SK-N-SH treated with all-trans-retinoic acid at 6 μM for 48 hours (cell line): ENCODE measurements at regions not wholly inside any gene's neighbourhood (a gene's known extent, or its start where the extent isn't known, plus 50 kb on each side); places are given as distances from the start of the nearest gene placed in this dataset.
A peak's percentile ranks its signal among the peaks of the same experiment; 100 is the strongest.

Experiments
- ATAC-seq: fragments of 200-7000 bp; cut with Tn5 transposase; 3 replicates; pipeline ENCODE4 v1.9.1; 2020; ENCODE audit warnings: mild to moderate bottlenecking, moderate library complexity
- ARNTL ChIP-seq: fragments of 450-650 bp; formaldehyde crosslinking; IDR thresholded peaks from 2 replicates; pipeline ENCODE4 v1.5.0; 2020; ENCODE audit warnings: low read depth, mild to moderate bottlenecking, moderate library complexity, borderline replicate concordance
- BACH2 ChIP-seq: fragments of 250-450 bp; sonication (Bioruptor Pico); IDR thresholded peaks from 2 replicates; pipeline ENCODE4 v1.9.0; 2021; ENCODE audit warnings: mild to moderate bottlenecking, borderline replicate concordance
- CREB5 ChIP-seq: fragments of 250-450 bp; sonication (Bioruptor Pico); IDR thresholded peaks from 2 replicates; pipeline ENCODE4 v1.5.1; 2020; ENCODE audit warnings: low read depth, mild to moderate bottlenecking, moderate library complexity
- CSDC2 ChIP-seq: fragments of 250-450 bp; sonication (Bioruptor Pico); IDR thresholded peaks from 2 replicates; pipeline ENCODE4 v1.5.0; 2020; ENCODE audit warnings: mild to moderate bottlenecking, moderate library complexity
- GLIS3 ChIP-seq: fragments of 250-450 bp; sonication (Bioruptor Pico); IDR thresholded peaks from 2 replicates; pipeline ENCODE4 v1.5.0; 2020; ENCODE audit warnings: mild to moderate bottlenecking, moderate library complexity
- ISL1 ChIP-seq: fragments of 250-450 bp; sonication (Bioruptor Pico); IDR thresholded peaks from 2 replicates; pipeline ENCODE4 v2.1.2; 2022; ENCODE audit warnings: mild to moderate bottlenecking, moderate library complexity
- OSR1 ChIP-seq: fragments of 250-450 bp; sonication (Bioruptor Pico); IDR thresholded peaks from 2 replicates; pipeline ENCODE4 v1.8.0; 2022; ENCODE audit warnings: moderate library complexity, mild to moderate bottlenecking, inconsistent platforms
- PATZ1 ChIP-seq: fragments of 250-450 bp; sonication (Bioruptor Pico); IDR thresholded peaks from 2 replicates; pipeline ENCODE4 v1.8.0; 2020; ENCODE audit warnings: mild to moderate bottlenecking, moderate library complexity, borderline replicate concordance
- POU6F1 ChIP-seq: fragments of 250-450 bp; sonication (Bioruptor Pico); IDR thresholded peaks from 2 replicates; pipeline ENCODE4 v1.8.0; 2021; ENCODE audit warnings: low read depth, mild to moderate bottlenecking, moderate library complexity, borderline replicate concordance
- RARB ChIP-seq: fragments of 250-450 bp; sonication (Bioruptor Pico); IDR thresholded peaks from 2 replicates; pipeline ENCODE4 v1.8.0; 2021; ENCODE audit warnings: mild to moderate bottlenecking, moderate library complexity
- SNAI2 ChIP-seq: fragments of 250-450 bp; sonication (Bioruptor Pico); IDR thresholded peaks from 2 replicates; pipeline ENCODE4 v1.5.0; 2020; ENCODE audit warnings: mild to moderate bottlenecking, moderate library complexity
- TCF4 ChIP-seq: fragments of 250-450 bp; sonication (Bioruptor Pico); IDR thresholded peaks from 2 replicates; pipeline ENCODE4 v1.8.0; 2021; ENCODE audit warnings: mild to moderate bottlenecking, moderate library complexity, borderline replicate concordance
- TOX ChIP-seq: fragments of 250-450 bp; sonication (Bioruptor Pico); IDR thresholded peaks from 2 replicates; pipeline ENCODE4 v1.8.0; 2021; ENCODE audit warnings: mild to moderate bottlenecking, moderate library complexity, borderline replicate concordance
- TSHZ2 ChIP-seq: fragments of 250-450 bp; sonication (Bioruptor Pico); IDR thresholded peaks from 2 replicates; pipeline ENCODE4 v1.5.0; 2020; ENCODE audit warnings: mild to moderate bottlenecking, moderate library complexity
- ZC3H10 ChIP-seq: fragments of 250-450 bp; sonication (Bioruptor Pico); IDR thresholded peaks from 2 replicates; pipeline ENCODE4 v1.5.1; 2021; ENCODE audit warnings: mild to moderate bottlenecking, moderate library complexity
- ZFP3 ChIP-seq: fragments of 250-450 bp; sonication (Bioruptor Pico); IDR thresholded peaks from 2 replicates; pipeline ENCODE4 v1.5.0; 2020; ENCODE audit warnings: mild to moderate bottlenecking, moderate library complexity
- ZNF565 ChIP-seq: fragments of 450-650 bp; formaldehyde crosslinking; conservative IDR thresholded peaks from 2 replicates; pipeline ENCODE4 v1.5.0; 2020; ENCODE audit warnings: low read depth, mild to moderate bottlenecking, moderate library complexity
- ZNF70 ChIP-seq: fragments of 450-650 bp; formaldehyde crosslinking; IDR thresholded peaks from 2 replicates; pipeline ENCODE4 v1.5.0; 2020; ENCODE audit warnings: mild to moderate bottlenecking, moderate library complexity
- ZNF8 ChIP-seq: fragments of 450-650 bp; formaldehyde crosslinking; IDR thresholded peaks from 2 replicates; pipeline ENCODE4 v1.5.0; 2020; ENCODE audit warnings: mild to moderate bottlenecking, moderate library complexity

- ATAC-seq = no peak
- TF ChIP-seq TOX (CRISPR knock-in tag) (no peak), ZNF8 (CRISPR knock-in tag) (no peak), BACH2 (no peak), ZNF70 (CRISPR knock-in tag) (no peak), TCF4 (CRISPR knock-in tag) (no peak), ARNTL (no peak)
These were observed 63.5 kb upstream of the TAF1B start for GRCh38 chr2:9779596-9780264.

- ATAC-seq = no peak
- TF ChIP-seq CREB5 (no peak), ZNF565 (no peak), GLIS3 (CRISPR knock-in tag) (no peak), TOX (CRISPR knock-in tag) (no peak), ARNTL (no peak), ZC3H10 (CRISPR knock-in tag) (no peak), BACH2 (no peak), CSDC2 (CRISPR knock-in tag) (no peak), TCF4 (CRISPR knock-in tag) (no peak), ISL1 (no peak), POU6F1 (CRISPR knock-in tag) (no peak), SNAI2 (CRISPR knock-in tag) (no peak), ZFP3 (CRISPR knock-in tag) (no peak), RARB (CRISPR knock-in tag) (no peak)
These were observed 62.7 kb upstream of the TAF1B start for GRCh38 chr2:9780368-9781130.

- ATAC-seq = peak; percentile 58
- TF ChIP-seq ARNTL = no peak
- no peak for TF ChIP-seq POU6F1 (CRISPR knock-in tag)
- TF ChIP-seq, all 23 proteins: peak for 0
These were observed 62.0 kb upstream of the TAF1B start for GRCh38 chr2:9781252-9781651.

- TF ChIP-seq TSHZ2 (CRISPR knock-in tag) = no peak
- TF ChIP-seq PATZ1 (CRISPR knock-in tag) = no peak
- no peak for TF ChIP-seq TCF4 (CRISPR knock-in tag)
- no peak for TF ChIP-seq GLIS3 (CRISPR knock-in tag)
- TF ChIP-seq BACH2 = no peak
- TF ChIP-seq ARNTL = no peak
- TF ChIP-seq POU6F1 (CRISPR knock-in tag) = no peak
- TF ChIP-seq SNAI2 (CRISPR knock-in tag) = no peak
- no peak for TF ChIP-seq ZNF8 (CRISPR knock-in tag)
- no peak for TF ChIP-seq ZNF565
- no peak for TF ChIP-seq ISL1
- TF ChIP-seq RARB (CRISPR knock-in tag) = no peak
- no peak for TF ChIP-seq OSR1 (CRISPR knock-in tag)
- no peak for TF ChIP-seq CREB5
- TF ChIP-seq CSDC2 (CRISPR knock-in tag) = no peak
- TF ChIP-seq, all 23 proteins: peak for 0
These were observed 61.0 kb upstream of the TAF1B start for GRCh38 chr2:9782197-9782719.

More at GRCh38 chr2:9782197-9782719, 61.0 kb upstream of the TAF1B start:
- ATAC-seq = peak; percentile 28
